H1 (cell line): ENCODE measurements at regions not wholly inside any gene's neighbourhood (a gene's known extent, or its start where the extent isn't known, plus 50 kb on each side); places are given as distances from the start of the nearest gene placed in this dataset.

Experiments used
- CTCF ChIA-PET: fragments of 300-600 bp; sonication (Branson Sonifier 250); formaldehyde crosslinking; loops from one replicate; lab custom pipeline; 2021; ENCODE audit not compliant: partially characterized antibody; lab: Charles Lee
- POLR2A ChIA-PET: fragments of 300-600 bp; sonication (Branson Sonifier 250); formaldehyde crosslinking; loops from one replicate; lab custom pipeline; 2021; ENCODE audit warnings: inconsistent platforms; ENCODE audit not compliant: partially characterized antibody; lab: Charles Lee
- DNase-seq, 2 experiments: peaks; one replicate each; pipeline versions ENCODE4 v3.0.0 to v3.0.0-alpha.2; 2010 to 2022; ENCODE audit warnings: low spot score in 2 of 2, low read depth in 1 of 2, mixed read lengths in 1 of 2
- FAIRE-seq: peaks from 2 replicates; lab custom pipeline; 2011; peaks lifted over from hg19 to GRCh38; lab: Jason Lieb, UNC
- H2AFZ ChIP-seq: 2 replicates; pipeline ENCODE4 v1.8.1; 2012; ENCODE audit warnings: low read length, inconsistent platforms
- H2AK5ac ChIP-seq: 2 replicates; pipeline ENCODE4 v1.6.1; 2013; ENCODE audit warnings: low read depth, low read length
- H2BK120ac ChIP-seq: replicated peaks from 2 replicates; pipeline ENCODE3; 2013; ENCODE audit warnings: low read depth, low read length, inconsistent platforms
- H2BK12ac ChIP-seq: 2 replicates; pipeline ENCODE4 v1.6.1; 2013; ENCODE audit warnings: low read depth, low read length
- H2BK15ac ChIP-seq: 2 replicates; pipeline ENCODE4 v1.6.1; 2013; ENCODE audit warnings: low read length
- H2BK20ac ChIP-seq: 2 replicates; pipeline ENCODE4 v1.6.1; 2013; ENCODE audit warnings: low read length
- H2BK5ac ChIP-seq: 2 replicates; pipeline ENCODE4 v1.6.1; 2013; ENCODE audit warnings: low read depth, low read length
- H3K14ac ChIP-seq: 2 replicates; pipeline ENCODE4 v1.6.1; 2013; ENCODE audit warnings: inconsistent platforms; ENCODE audit not compliant: insufficient read length
- H3K18ac ChIP-seq: 2 replicates; pipeline ENCODE4 v1.6.1; 2013; ENCODE audit warnings: low read length; ENCODE audit errors: extremely low read depth
- H3K23ac ChIP-seq: 2 replicates; pipeline ENCODE4 v1.6.1; 2013; ENCODE audit warnings: inconsistent platforms; ENCODE audit not compliant: insufficient read length
- H3K23me2 ChIP-seq: 2 replicates; pipeline ENCODE4 v1.6.1; 2013; ENCODE audit warnings: low read depth, low read length
- H3K27ac ChIP-seq: 2 replicates; pipeline ENCODE4 v1.6.1; 2011; ENCODE audit warnings: low read depth, low read length, inconsistent platforms
- H3K27me3 ChIP-seq, 4 experiments: replicated peaks in 1 of 4; 1 replicate in 1 of 4; 2 replicates in 3 of 4; pipeline versions ENCODE4 v1.6.1 to v1.8.1; 2011 to 2013; ENCODE audit warnings: low read length in 3 of 4, mild to moderate bottlenecking in 3 of 4, inconsistent platforms in 2 of 4, mixed read lengths in 2 of 4, moderate library complexity in 1 of 4; ENCODE audit not compliant: control insufficient read depth in 3 of 4, insufficient read depth in 3 of 4; ENCODE audit errors: extremely low read depth in 1 of 4
- H3K36me3 ChIP-seq, 4 experiments: 2 replicates each; pipeline versions ENCODE4 v1.6.1 to v1.8.1; 2011 to 2013; ENCODE audit warnings: mild to moderate bottlenecking in 4 of 4, low read length in 3 of 4, moderate library complexity in 2 of 4, control low read depth in 1 of 4, inconsistent platforms in 1 of 4; ENCODE audit not compliant: insufficient read depth in 4 of 4, control insufficient read depth in 2 of 4
- H3K4ac ChIP-seq: replicated peaks from 2 replicates; pipeline ENCODE3; 2013; ENCODE audit warnings: low read length, low read depth, mixed read lengths, inconsistent platforms; ENCODE audit not compliant: insufficient read length
- H3K4me1 ChIP-seq, 4 experiments: replicated peaks in 1 of 4; 1 replicate in 1 of 4; 2 replicates in 3 of 4; pipeline versions ENCODE4 v1.6.1 to v1.8.1; 2011 to 2013; ENCODE audit warnings: low read length in 3 of 4, inconsistent platforms in 2 of 4, mixed read lengths in 1 of 4; ENCODE audit not compliant: insufficient read depth in 4 of 4, control insufficient read depth in 3 of 4
- H3K4me2 ChIP-seq, 2 experiments: 2 replicates each; pipeline versions ENCODE4 v1.6.1 to v1.8.1; 2011 to 2013; ENCODE audit warnings: low read depth in 2 of 2, low read length in 2 of 2, control low read depth in 1 of 2, inconsistent platforms in 1 of 2, mild to moderate bottlenecking in 1 of 2; ENCODE audit not compliant: insufficient read depth in 1 of 2
- H3K4me3 ChIP-seq, 4 experiments: fragments of 200-600, 300-600 bp in 1 of 4; sonication (generic), shearing (Covaris generic), sonication (Bioruptor Twin) in 1 of 4; 2 replicates each; pipeline versions ENCODE4 v1.5.1 to v1.8.1; 2011 to 2016; ENCODE audit warnings: low read length in 4 of 4, low read depth in 3 of 4, control low read depth in 2 of 4, inconsistent platforms in 2 of 4, mild to moderate bottlenecking in 2 of 4, mixed read lengths in 1 of 4, moderate library complexity in 1 of 4; ENCODE audit not compliant: insufficient read depth in 2 of 4; ENCODE audit errors: extremely low read depth in 1 of 4
- H3K56ac ChIP-seq: replicated peaks from 2 replicates; pipeline ENCODE3; 2013; ENCODE audit warnings: low read depth, mild to moderate bottlenecking, mixed read lengths, low read length, inconsistent platforms; ENCODE audit not compliant: insufficient read length
- H3K79me1 ChIP-seq: 2 replicates; pipeline ENCODE4 v1.6.1; 2013; ENCODE audit warnings: low read depth, low read length, control low read depth
- H3K79me2 ChIP-seq, 2 experiments: 2 replicates each; pipeline versions ENCODE4 v1.6.1 to v1.8.1; 2012 to 2013; ENCODE audit warnings: low read length in 2 of 2, mild to moderate bottlenecking in 2 of 2, inconsistent platforms in 1 of 2; ENCODE audit not compliant: insufficient read depth in 2 of 2, control insufficient read depth in 1 of 2
- H3K9ac ChIP-seq, 4 experiments: replicated peaks in 1 of 4; 1 replicate in 1 of 4; 2 replicates in 3 of 4; pipeline versions ENCODE4 v1.6.1 to v1.8.1; 2011 to 2013; ENCODE audit warnings: low read depth in 3 of 4, low read length in 3 of 4, control low read depth in 2 of 4, mild to moderate bottlenecking in 2 of 4, moderate library complexity in 2 of 4, inconsistent platforms in 1 of 4; ENCODE audit errors: extremely low read depth in 1 of 4
- H3K9me3 ChIP-seq, 2 experiments: 2 replicates each; pipeline versions ENCODE4 v1.6.1 to v1.8.1; 2012 to 2013; ENCODE audit warnings: mild to moderate bottlenecking in 2 of 2, moderate library complexity in 2 of 2, control low read depth in 1 of 2, inconsistent platforms in 1 of 2, low read depth in 1 of 2, low read length in 1 of 2, mixed read lengths in 1 of 2; ENCODE audit not compliant: insufficient read depth in 2 of 2
- H4K20me1 ChIP-seq, 2 experiments: replicated peaks in 1 of 2; 2 replicates each; pipeline versions ENCODE3 to v1.8.1; 2011 to 2013; ENCODE audit warnings: inconsistent platforms in 2 of 2, low read length in 2 of 2, mild to moderate bottlenecking in 1 of 2; ENCODE audit not compliant: insufficient read depth in 2 of 2, control insufficient read depth in 1 of 2
- H4K5ac ChIP-seq: 2 replicates; pipeline ENCODE4 v1.6.1; 2013; ENCODE audit warnings: low read length, low read depth, mixed read lengths, inconsistent platforms; ENCODE audit not compliant: insufficient read length
- H4K8ac ChIP-seq: 2 replicates; pipeline ENCODE4 v1.8.0; 2013; ENCODE audit warnings: mild to moderate bottlenecking, moderate library complexity, low read length, inconsistent platforms; ENCODE audit not compliant: insufficient read depth; ENCODE audit errors: extremely low read depth
- H4K91ac ChIP-seq: replicated peaks from 2 replicates; pipeline ENCODE3; 2013; ENCODE audit warnings: low read length, mixed read lengths, inconsistent platforms; ENCODE audit not compliant: insufficient read length
- CBX8 ChIP-seq: fragments of 300-800, 300-1000 bp; sonication (generic); IDR thresholded peaks from 2 replicates; pipeline ENCODE4 v1.7.1; 2016; ENCODE audit warnings: low read depth, low read length, borderline replicate concordance
- EP300 ChIP-seq, 2 experiments: IDR thresholded peaks; 1 replicate in 1 of 2; 2 replicates in 1 of 2; pipeline ENCODE4 v1.6.1; 2011 to 2012; ENCODE audit warnings: low read depth in 2 of 2, low read length in 2 of 2, mild to moderate bottlenecking in 2 of 2, borderline replicate concordance in 1 of 2, inconsistent platforms in 1 of 2, moderate library complexity in 1 of 2
- JUN ChIP-seq: IDR thresholded peaks from 2 replicates; pipeline ENCODE4 v1.6.1; 2011; ENCODE audit warnings: low read depth, mild to moderate bottlenecking, improper control_type of control experiment, low read length
- NRF1 ChIP-seq: IDR thresholded peaks from 2 replicates; pipeline ENCODE4 v1.6.1; 2011; ENCODE audit warnings: mild to moderate bottlenecking, low read depth, low read length, improper control_type of control experiment
- PHF8 ChIP-seq: fragments of 200-600 bp; sonication (generic); conservative IDR thresholded peaks from 2 replicates; pipeline ENCODE4 v1.7.1; 2012; ENCODE audit warnings: low read depth, mild to moderate bottlenecking, inconsistent platforms, low read length, moderate library complexity
- POLR2AphosphoS5 ChIP-seq: IDR thresholded peaks from 2 replicates; pipeline ENCODE4 v1.6.1; 2011; ENCODE audit warnings: low read depth, low read length
- SP4 ChIP-seq: IDR thresholded peaks from 2 replicates; pipeline ENCODE4 v1.6.1; 2012; ENCODE audit warnings: low read length, inconsistent platforms
- SUZ12 ChIP-seq: fragments of 200-600 bp; sonication (generic); IDR thresholded peaks from 2 replicates; pipeline ENCODE4 v1.6.1; 2012; ENCODE audit warnings: mild to moderate bottlenecking, inconsistent platforms, low read length, moderate library complexity, mixed read lengths
- TAF7 ChIP-seq: optimal IDR thresholded peaks from 2 replicates; pipeline ENCODE3; 2011; ENCODE audit warnings: low read depth, mild to moderate bottlenecking, inconsistent platforms, low read length, moderate library complexity, borderline replicate concordance
- TBP ChIP-seq: IDR thresholded peaks from 2 replicates; pipeline ENCODE4 v1.6.1; 2011; ENCODE audit warnings: low read depth, low read length, improper control_type of control experiment
- TCF12 ChIP-seq: IDR thresholded peaks from 2 replicates; pipeline ENCODE4 v1.6.1; 2011; ENCODE audit warnings: low read depth, mild to moderate bottlenecking, low read length
- YY1 ChIP-seq: IDR thresholded peaks from 2 replicates; pipeline ENCODE4 v1.6.1; 2011; ENCODE audit warnings: low read depth, mild to moderate bottlenecking, low read length
- WGBS, 2 experiments: shearing (Covaris generic) in 1 of 2; methylation state at CpG; one replicate each; pipeline versions ENCODE4 v1.1.6 to v1.1.7; 2013 to 2015; ENCODE audit warnings: low lambda C conversion rate in 2 of 2, mixed read lengths in 2 of 2, inconsistent platforms in 1 of 2, low coverage in 1 of 2, missing lambda C conversion rate in 1 of 2; ENCODE audit not compliant: insufficient replicate concordance in 2 of 2, insufficient coverage in 1 of 2, insufficient read length in 1 of 2; ENCODE audit errors: extremely low coverage in 1 of 2, missing lambda C conversion rate in 1 of 2; 5-methylcytosine and 5-hydroxymethylcytosine counted together

- Histone ChIP-seq H3K14ac (no peak overlapping the region), H3K4me2 (peak overlapping the region in 1 of 2 experiments; percentile 25; a peak in 1 of 4 replicates), H3K9ac (no peak overlapping the region), H2BK12ac (peak overlapping the region; percentile 88), H4K20me1 (no peaks in the 10 kb centered on the region), H4K8ac (no peak overlapping the region), H2AFZ (no peak overlapping the region), H3K18ac (0 out of 2 replicates have a peak overlapping the region, but pooled peaks have one; percentile 26), H4K5ac (peak overlapping the region; percentile 31), H3K9me3 (peaks cover 8% of the 10 kb centered on the region in 2 experiments; a peak in 3 of 4 replicates), H3K27ac (peak overlapping the region; percentile 11; the same call in 1 of the 2 replicates), H3K4me1 (peaks cover 3 to 17% (median 11%) of the 10 kb centered on the region in 4 experiments; a peak in 6 of 7 replicates), H3K4me3 (no peak overlapping the region), H3K27me3 (no peaks in the 10 kb centered on the region), H2BK5ac (peak overlapping the region; percentile 92; the same call in 1 of the 2 replicates), H2BK15ac (no peak overlapping the region), H3K23me2 (no peaks in the 10 kb centered on the region), H3K56ac (no peak overlapping the region), H3K79me2 (no peaks in the 10 kb centered on the region), H3K23ac (no peak overlapping the region), H3K79me1 (no peaks in the 10 kb centered on the region), H4K91ac (peak overlapping the region; percentile 6), H2AK5ac (no peak overlapping the region), H2BK120ac (peak overlapping the region; percentile 81), H2BK20ac (peak overlapping the region; percentile 87; the same call in 1 of the 2 replicates), H3K36me3 (peaks cover 0 to 4% (median 0%) of the 10 kb centered on the region in 4 experiments; a peak in 3 of 8 replicates), H3K4ac (no peak overlapping the region)
- no peak for DNase-seq
- no peak for FAIRE-seq
- 36% methylated on average over 1 of the region's 1 CpG; no CpG with 5 or more reads in 1 of the 2 experiments for WGBS, 2 experiments
- TF ChIP-seq POLR2AphosphoS5, result no peak
- no peak for TF ChIP-seq JUN
- no peak for TF ChIP-seq TBP
- no peak for TF ChIP-seq SP4
- TF ChIP-seq PHF8, result no peak
- no peak for TF ChIP-seq CBX8
- TF ChIP-seq EP300 (IDR thresholded peaks at IDR 0.05; ENCODE audit: borderline replicate concordance in 1 of 2, low read depth in 2 of 2, low read length in 2 of 2), result no peak
- no peak for TF ChIP-seq NRF1
- no peak for TF ChIP-seq TAF7
- no peak for TF ChIP-seq SUZ12
- TF ChIP-seq TCF12, result no peak
- no peak for TF ChIP-seq YY1
- CTCF ChIA-PET, result interaction anchor here (0.6 to 2.0 kb wide), 2 partner anchors 64 to 1926 kb away, joined by 3 to 8 read pairs; no protein-coding TSS in a partner anchor
- POLR2A ChIA-PET, result no interaction called here
Measured at GRCh38 chr7:8360564-8361153, 72.8 kb upstream of the NXPH1 start.
